ENCODE measurements at regions not wholly inside any gene's neighbourhood (a gene's known extent, or its start where the extent isn't known, plus 50 kb on each side); places are given as distances from the start of the nearest gene placed in this dataset.

DNA sequence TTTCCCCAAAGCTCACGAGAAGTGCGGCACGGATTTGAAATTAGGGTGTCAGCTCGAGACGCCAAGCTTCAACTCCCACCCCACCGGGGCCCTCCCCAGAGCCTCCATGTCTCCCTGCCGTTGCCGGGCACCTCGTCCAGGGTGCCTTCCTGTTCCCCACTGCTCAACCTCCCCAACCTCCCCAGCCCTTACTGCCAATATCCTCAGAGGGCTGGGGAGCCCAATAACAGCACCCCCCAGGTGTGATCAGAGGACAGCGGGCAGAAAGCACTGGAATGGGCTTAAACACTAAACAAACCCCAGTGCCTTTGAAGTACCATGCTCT, 1336.4 kb downstream of the TBC1D22A start:
- peak in 1 of 2 donors; percentile 13 for DNase-seq

DNA sequence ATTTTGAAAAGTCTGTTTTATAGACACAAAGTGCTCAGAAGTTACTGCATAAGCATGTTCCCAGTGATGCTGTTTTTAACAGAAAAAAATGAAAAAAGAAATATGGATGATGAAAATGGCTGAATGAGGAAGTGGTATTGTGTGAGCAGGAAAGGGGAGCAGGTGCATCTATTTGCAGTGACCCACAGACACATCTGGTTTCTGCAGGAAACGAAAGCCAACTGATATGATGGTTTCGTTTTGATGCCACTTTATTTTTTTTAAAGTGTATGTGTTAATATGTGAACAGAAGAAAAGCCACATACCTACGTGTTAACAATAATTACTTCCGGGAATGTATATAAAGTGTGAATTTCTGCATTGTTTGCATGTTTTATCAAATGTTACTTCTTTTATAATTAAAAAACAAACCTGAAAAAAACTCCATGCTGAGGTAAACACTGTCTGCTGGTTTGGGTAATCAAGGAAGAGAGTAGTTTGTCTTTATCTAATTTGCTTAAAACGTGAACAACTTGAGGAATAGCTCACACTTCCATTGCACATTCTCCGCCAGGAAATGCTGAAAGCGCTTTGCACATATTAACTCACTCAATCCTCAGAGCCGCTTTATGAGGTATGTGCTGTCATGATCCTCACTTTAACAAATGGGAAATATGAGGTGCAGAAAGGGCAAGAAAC, 1335.9 kb downstream of the TBC1D22A start:
- peak; percentile 74 to 78 for DNase-seq

DNA sequence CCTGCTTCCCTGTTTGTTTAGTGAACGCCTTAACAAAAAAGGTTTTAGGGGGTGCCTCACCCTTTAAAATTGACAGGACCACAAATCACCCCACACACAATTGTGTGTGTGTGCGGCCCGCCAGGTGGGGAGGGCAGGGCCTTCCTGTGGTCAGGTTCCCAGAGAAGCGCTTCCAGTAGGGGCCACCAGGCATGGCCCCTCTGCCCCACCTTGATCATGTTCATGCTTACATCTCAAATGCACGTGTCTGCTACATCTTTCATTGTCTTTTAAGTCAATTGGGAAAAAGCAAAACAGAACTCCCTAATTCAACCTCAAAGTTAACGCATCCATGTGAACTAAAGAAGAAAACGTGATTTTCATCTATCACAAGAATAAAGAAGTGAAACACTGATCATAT, 1335.3 kb downstream of the TBC1D22A start:
- DNase-seq, result no peak

DNA sequence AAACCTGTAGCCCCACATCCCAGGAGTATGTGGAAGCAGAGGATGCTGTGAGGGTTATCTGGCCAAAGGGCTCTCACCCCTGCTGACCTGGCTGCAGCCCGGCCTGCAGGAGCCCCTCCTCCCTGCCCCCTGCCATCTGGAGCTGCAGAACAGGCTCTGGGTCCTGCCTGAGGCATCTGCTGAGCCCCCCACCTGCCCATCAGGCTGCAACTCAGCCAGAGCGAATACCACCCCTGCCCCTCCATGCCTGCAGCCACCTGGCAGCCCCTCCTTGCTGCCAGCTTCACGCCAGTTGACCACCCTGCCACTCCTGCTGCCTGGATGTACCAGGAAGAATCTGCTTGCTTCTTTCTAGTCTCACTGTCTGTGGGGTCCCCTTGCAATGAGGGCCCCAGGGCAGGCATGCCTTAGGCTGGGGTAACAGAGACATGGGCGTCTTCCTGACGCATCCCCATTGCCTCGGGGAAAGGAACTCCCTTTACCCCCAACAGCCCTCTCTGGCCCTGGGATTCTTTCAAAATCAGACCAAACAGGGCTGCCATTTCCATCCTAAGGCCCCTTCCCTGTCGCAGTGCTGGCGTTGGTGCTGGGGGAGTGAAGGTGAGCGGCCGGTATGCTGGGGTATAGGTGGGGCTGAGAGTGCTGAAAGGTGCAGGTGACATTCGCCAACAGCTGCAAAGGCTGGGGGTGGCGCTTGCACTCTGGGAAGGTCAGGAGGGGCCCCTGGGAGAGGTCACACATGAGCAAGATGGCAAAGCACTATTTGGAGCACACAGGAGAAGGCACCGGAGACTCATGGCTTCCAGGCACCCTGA, 1334.6 kb downstream of the TBC1D22A start:
- DNase-seq, result no peak

DNA sequence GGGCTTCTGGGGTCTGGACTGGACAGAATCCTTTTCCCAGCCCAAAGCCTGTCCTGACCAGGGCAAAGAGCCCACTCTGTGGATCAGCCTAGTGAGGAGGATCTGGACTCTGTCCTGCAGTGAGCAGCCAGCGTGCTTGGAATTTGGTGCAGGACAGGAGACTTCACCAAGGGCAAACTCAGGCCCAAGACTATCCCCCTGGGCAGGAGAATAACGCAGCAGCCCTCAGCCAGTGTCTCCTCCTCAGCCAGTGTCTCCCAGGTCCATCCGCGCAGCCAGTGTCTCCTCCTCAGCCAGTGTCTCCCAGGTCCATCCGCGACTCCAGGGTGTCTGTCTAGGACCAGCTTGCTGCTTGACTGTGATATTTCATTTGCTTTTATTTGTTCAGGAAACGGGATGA, 1334.0 kb downstream of the TBC1D22A start:
- no peak for DNase-seq

DNA sequence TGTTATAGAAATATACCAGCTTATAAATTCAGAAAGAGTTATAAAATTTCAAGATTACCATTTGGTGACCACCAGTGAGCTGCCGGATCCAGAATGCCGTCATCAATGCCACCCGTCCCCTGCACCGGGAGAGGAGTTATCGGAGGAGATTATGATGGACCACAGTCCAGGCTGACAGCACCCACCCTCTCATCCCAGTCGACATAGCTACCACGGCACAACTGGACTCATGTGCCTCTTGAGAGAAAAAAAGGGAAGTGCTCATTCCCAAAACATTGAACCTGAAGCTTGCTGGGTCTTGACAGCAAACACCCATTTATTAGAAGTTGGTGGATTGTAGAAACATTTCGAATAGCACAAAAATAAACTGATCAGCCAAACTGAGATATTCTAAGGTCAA, 1331.5 kb downstream of the TBC1D22A start:
- DNase-seq, result no peak

DNA sequence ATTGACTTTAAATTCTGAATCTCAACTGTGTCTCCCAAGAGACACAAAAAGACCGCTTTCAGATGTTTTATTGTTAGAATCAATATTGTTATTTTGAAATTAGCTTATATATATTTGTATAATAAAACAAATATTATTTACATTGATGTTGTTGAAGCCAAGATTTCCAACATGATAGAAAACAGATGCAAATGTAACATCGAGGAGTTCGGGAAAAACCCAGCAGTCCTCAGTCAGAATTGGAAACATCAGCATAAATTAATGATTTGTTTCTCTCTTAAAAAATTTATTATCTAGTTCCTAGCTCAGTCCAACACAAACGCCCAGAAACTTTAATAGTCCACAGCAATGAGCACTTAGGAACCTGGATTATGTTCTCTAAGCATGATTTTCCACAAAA, 1330.4 kb downstream of the TBC1D22A start:
- no peak for DNase-seq

DNA sequence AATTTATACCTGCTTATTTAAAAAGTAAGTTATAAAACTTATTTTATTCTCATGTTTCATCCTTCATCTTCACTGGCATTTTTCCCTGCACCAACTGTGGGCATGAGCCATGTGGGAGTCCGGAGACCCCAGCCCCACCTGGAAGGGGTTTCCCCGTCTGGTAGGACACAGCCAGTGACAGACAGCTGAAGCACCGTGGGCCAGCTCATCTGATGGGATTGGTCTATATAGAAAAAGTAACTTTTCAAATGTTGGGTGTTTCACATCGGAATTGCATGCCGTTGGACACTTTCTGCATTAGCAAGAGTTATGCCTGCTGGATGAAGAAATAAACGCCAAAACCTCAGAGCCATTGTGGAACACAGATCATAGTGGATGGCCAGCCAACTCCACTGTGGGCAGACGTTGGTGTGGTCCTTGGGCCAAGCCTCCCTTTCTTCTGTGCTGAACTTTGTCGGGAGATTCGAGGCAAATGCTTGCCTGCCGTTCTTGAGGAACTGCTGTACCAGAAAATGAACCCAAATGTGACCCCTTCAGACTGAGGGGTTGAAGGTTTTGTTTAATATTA, 1329.3 kb downstream of the TBC1D22A start:
- DNase-seq, result no peak

DNA sequence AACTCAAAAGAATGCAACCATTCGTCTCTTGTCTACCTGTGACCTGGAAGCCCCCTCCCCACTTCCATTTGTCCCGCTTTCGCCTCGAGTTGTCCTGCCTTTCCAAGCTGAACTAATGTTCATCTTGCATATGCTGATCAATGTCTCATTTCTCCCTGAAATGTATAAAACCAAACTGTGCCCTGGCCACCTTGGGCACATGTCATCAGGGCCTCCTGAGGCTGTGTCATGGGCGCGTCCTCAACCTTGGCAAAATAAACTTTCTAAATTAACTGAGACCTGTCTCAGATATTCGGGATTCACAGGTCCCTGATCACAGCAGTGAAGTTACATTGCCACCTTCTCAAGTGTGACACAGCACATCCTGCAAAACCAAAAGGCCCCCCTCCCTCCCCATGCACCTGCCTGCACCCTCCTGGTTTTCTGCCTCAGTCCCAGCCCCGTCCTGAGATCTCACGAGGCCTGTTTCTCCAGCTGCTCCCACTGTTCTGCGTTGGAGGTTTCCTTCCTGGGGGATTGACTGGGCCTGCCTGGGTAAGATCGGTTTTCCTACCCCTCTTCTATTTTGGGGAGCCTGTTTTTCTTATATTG, 1328.7 kb downstream of the TBC1D22A start:
- DNase-seq, result no peak

DNA sequence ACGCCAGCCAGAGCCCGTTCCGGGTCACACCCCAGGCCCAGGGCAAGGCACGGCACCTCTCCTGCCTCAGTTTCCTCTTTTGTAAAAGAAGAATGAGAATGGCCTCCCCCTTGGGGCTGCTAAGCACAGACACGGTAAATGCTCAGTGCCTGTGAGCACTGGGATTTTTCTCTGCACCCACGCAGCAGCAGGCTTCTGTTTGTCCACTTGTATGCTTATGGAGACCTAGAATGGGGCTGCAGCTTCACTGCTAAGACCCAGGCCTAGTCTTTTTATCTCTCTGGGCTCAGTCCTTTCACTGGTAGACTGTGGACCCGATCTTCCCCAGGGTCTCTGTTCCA, 1327.9 kb downstream of the TBC1D22A start:
- DNase-seq, result no peak

DNA sequence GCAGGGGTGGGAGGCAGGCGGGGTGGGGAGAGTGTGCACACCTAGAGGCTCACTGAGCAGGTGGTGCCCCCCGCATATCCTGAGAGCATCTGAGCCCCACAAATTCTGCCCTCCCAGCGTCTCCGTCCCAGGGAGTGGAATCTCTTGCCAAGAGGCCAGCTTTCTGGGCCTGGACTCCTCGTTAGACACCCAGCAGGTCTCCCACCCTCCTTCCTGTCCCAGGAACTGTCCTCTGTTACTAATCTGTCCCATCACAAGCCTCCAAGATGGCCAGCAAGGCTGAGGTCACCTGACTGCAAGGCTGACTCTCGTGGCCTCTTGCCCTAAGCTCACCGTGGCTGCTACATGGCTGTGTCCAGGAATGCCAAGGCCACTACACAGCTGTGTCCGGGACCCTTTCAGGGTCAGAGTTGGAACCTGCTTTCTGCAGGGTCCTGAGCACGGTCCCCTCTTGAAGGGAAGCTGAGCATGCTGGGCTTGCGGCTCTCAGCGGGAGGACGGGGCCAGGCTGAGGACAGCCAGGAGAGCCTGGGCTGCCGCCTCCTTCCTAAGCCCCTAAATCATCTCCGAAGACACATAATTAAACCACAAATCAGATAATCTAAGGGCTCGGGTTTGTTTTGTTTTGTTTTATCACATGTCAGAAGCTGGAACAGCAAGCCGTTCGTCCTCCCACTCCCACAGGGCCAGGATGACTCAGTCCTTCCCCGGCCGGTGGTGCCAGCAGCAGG, 1327.3 kb downstream of the TBC1D22A start:
- DNase-seq, result no peak

DNA sequence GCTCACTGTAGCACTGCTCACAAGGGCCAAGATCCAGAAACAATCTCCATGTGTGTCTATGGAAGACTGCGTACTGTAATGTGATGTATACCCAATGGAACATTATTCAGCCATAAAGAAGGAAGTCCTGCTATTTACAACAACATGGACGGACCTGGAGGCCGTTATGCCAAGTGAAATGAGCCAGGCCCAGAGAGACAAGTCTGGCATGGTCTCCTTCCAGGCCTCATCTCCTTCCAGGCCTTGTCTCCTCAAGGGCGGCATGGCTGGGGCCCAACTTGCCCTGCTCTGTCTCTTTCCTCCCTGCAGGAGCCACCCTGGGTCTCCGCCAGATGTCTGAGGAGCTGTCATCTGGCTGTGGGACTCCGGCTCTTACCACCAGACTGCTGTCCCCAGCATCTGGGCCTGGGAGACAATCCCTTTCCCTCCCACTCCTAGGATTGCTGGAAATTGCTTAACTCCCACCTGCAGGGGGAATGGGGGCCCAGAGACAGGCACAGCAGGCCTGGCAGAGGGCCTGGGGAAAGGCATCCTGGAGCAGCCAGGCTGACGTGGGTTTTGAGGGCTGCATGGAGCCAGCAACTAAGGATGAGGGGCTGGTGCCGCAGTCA, 1326.6 kb downstream of the TBC1D22A start:
- no peak for DNase-seq

DNA sequence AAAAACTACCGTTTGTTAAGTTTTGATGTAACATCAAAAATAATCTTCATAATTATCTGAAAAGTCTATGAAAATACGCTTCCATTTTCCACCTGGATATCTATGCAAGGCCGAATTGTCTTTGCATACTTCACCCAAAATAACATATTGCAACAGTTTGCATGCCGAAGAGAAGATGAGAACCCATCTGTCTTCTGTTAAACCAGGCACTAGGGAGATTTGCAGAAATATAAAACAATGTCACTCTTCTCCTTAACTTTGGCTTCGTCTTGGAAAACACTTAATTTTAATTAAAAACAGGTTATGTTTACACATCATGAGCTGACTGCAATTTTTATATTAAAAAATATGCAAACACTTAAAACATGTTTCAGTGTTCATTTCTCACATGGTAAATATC, 1325.8 kb downstream of the TBC1D22A start:
- no peak for DNase-seq

DNA sequence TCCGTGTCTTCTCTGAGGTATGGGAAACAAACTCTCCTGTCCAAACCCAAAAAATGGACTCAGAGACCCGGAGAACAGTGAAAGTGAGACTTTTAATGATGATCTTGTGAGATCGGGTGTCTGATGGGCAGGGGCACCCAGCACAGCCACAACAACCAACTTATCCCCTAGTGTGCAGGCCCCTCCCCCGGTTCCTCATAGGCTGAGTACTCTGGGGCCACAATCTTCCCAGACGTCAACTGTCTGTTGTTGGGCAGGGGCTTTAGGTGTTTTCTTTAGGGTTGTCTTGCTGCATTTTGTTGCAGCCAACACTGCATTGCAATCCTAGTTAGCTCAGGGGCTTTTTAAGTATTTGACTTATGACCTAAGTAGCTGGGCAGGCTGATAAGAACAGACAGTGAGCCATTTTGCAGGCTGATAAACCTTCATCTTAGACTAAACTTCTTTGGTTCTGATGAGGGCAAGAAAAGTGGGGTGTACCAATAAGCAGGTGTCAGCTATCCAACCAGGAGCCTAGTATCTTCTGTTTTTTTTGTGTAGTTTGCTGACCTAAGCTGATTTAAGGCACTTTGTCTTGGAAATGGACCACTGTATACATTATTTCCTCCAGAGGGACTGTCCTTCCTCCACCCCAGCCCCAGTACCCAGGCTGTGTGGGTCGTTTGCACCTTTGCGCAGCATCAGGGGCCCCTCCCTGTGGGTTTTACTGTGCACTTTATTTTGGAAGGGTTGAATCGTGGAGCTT, 1323.6 kb downstream of the TBC1D22A start:
- DNase-seq, result no peak

DNA sequence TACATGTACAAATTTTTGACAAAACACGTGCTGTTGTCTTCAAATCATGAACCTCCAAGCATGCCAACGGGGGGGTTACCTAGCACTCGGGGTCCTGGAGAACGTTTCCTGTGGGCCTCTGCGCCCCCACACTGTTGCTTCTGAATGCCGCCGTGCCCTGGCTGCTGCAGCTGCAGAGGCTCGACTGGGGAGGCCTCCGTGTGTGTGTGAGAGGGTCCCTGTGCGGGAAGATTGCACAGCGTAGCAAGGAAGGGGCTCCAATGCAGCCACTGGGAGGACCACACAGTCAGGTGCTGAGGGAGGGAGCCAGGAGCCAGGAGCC, 1322.2 kb downstream of the TBC1D22A start:
- no peak for DNase-seq

DNA sequence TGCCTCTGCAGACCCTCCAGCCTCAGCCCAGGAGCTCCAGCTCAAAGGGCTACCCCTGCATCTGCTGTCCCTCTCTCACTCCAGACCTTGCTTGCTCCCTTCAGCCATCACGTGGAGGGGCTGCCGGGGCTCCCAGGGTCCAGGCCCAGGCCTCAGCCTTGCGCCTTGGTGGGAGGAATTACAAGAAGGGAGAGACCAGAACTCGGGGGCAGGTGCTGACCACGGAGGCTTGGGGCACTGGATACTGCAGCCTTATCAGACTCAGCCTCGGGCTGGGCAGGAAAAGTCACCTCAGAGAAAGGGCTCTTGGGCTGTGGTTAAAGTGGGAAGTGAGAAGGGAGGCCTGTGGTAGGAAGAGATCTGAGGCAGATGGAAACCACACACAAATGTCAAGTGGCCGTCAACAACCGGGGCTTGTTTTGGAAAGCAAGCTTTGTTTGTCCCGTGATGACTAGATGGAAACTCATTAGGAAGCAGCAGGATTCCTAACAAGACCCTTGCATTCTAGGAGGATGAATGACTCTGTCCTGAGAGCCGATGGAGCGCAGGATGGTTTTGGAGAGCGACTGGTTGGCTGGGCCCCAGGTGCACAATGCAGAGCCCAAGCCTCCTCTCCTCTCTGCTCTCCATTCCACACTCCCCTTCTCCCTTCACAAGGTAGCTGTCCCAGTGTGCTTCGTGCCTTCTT, 1321.7 kb downstream of the TBC1D22A start:
- DNase-seq, result no peak

DNA sequence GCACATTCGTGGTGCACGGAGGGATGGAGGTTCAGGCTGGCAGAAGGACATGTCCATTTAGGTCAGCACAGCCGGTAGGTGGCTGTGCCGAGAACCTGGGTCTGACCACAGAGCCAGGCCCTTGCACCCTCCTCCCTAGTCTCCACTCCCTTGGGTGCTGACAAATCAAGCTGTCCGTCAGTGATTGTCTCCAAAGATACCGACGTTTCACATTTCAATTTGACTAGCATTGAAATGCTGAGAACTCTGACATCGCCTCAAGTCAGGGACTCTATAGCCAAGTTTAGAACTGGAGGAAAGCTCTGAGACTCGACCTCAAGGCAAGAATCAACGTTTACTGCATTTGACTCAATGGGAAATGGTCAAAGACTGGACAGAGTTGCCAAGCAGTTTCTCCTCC, 1321.1 kb downstream of the TBC1D22A start:
- DNase-seq, result no peak

DNA sequence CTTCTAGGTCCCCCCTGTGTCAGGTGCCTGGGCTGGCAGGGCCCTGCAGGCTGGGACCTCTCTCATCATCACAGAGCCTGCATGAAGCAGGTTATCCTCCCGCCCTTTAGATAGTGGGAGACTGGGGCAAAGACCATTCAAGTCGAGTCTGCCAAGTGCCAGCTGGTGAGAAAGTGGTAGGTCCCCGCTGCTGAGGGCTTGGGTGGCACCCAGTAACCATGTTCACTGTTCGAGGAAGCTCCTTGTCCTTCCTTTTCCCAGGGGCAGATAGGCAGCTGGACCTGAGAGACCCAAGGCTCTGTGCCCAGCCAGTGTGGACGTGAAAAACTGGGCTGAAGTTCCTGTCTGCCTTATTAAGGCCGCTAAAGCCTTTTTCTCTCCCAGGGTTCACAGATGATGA, 1319.8 kb downstream of the TBC1D22A start:
- DNase-seq, result no peak

DNA sequence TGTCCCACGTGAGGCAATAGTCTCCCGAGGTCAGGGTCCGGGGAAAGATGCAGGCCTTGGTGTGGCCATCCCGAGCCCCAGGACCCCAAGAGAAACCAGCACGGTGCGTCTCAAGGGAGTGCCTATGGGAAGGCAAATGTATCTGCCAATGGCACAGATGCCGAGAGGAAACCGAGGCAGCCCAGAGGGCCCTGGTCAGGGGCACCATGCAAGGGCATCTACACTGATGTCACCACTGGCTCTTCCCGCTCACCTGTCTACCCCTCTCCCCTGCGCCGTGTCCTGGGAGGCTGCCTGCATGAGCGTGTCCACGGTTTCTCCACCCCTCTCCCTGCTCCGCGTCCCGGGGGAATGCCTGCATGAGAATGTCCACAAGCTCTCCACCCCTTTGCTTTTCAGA, 1318.8 kb downstream of the TBC1D22A start:
- DNase-seq, result no peak

DNA sequence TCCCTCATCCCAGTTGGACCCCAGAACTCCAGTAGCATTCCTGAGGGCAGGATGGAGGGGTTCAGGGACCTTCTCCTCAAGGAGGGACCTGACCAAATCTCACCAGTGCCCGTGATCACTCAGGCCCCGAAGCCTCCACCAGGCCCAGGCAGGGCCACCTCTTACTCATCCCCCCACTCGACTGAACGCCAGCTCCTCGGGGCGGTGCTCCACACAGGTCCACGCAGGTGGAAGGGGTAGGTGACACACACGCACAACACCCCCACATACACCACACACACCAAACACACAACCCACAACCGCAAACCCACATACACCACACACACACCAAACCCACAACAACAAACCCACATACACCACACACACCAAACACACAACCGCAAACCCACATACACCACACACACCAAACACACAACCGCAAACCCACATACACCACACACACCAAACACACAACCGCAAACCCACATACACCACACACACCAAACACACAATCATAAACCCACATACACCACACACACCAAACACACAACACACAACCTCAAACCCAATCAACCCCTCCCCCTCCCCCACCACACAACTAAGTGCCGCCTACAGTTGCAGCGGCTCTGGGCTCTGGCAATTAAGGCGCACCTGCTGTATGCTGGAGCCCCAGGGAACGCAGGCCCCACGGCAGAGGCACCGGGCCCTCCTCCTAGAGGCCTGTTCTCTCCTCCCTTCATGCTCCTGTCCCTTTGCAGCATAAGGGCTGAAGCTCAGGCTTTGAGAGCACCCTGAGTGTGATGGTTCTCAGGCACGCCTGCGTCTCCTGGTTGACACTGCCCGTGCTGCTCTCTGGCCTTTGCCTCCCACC, 1318.1 kb downstream of the TBC1D22A start:
- peak in 1 of 2 donors; percentile 12 for DNase-seq
